ENCODE measurements at regions not wholly inside any gene's neighbourhood (a gene's known extent, or its start where the extent isn't known, plus 50 kb on each side); places are given as distances from the start of the nearest gene placed in this dataset.
"Not testable (repeated sequence)": the region's sequence is repeated elsewhere in the genome, so short reads cannot be mapped to it uniquely, and the experiment has no call there.

DNA sequence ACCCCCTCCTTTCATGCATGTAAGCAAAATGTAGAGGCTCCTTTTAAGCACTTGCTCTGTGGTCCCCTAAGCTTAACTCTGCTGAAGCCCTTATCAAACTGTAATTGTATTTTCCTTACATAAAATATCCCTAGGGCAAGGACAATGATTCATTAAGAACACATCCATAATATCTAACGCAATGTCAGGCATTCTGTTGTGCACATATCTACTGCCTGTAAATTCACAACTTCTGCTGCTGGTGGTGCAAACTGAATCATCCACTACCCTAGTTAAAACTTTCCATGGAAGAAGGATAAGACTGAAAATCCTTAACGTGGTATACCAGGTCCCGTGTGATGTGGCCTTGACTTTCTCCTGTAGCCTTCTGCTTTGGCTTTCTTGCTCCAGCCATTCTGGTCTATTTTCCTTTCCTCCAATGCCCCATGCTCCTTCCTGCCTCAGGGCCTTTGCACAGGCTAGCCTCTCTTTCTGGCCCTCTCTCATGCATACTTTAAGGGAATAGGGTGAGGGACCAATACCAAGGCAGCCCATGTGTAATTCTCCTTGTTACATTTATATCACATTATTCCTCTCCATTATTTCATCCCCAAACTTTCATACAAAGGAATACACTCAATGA is 113.6 kb upstream of the ZFP64 start:
- H3K4me3 ChIP-seq (ENCODE audit: low read depth, low read length), result no peak overlapping the region
- TF ChIP-seq CTCF (IDR thresholded peaks at IDR 0.05; ENCODE audit: borderline replicate concordance, insufficient read depth, low read depth, low read length), result no peak

- no peak overlapping the region for H3K4me3 ChIP-seq (ENCODE audit: low read depth, low read length)
Observed at GRCh38 chr20:52303281-52303950, 111.8 kb upstream of the ZFP64 start.

DNA sequence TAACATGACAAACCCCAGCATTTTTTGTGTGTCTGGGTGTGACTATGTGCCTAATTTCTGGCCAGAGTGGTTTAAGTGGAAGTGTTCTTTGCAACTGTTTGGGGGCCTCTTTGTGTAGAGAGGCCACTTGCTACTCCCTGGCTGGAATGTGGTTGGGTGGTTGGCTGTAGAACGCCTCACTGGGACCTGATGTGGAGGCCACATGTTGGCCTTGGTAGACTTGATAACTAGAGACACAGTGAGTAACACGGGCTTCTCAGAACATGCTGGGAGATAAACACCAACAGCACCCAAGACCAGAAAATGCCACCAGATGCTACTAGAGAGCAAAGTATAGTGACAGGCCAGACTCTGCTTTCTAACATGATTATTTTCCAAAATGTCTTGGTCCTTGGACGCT is 111.2 kb upstream of the ZFP64 start:
- TF ChIP-seq CTCF (IDR thresholded peaks at IDR 0.05; ENCODE audit: borderline replicate concordance, insufficient read depth, low read depth, low read length), result no peak
- no peak overlapping the region for H3K4me3 ChIP-seq (ENCODE audit: low read depth, low read length)

More at GRCh38 chr20:52303281-52303950, 111.8 kb upstream of the ZFP64 start:
- no peak for TF ChIP-seq CTCF (IDR thresholded peaks at IDR 0.05; ENCODE audit: borderline replicate concordance, insufficient read depth, low read depth, low read length)

GRCh38 chr20:52302051-52302450 is 110.5 kb upstream of the ZFP64 start:
- not testable (repeated sequence) for H3K4me3 ChIP-seq (ENCODE audit: low read depth, low read length)

DNA sequence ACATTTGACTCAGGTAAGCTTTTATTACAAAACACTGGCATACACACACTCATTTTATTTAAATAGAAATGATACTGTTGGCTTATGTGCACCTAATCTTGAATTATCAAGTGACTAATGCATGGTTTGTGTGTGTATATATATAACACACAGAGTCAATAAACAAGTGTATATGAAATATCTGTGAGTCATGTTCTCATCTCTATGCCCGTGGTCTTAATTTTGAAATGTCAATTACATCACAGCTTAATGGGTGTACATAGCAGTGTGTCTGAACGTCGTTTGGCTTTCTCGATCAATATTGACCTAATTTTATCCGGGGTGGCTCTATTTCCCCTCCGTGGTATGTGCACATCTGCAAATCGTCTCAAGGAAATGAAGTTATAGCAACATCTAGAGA is 104.0 kb upstream of the ZFP64 start:
- no peak for TF ChIP-seq CTCF (IDR thresholded peaks at IDR 0.05; ENCODE audit: borderline replicate concordance, insufficient read depth, low read depth, low read length)
- no peak overlapping the region for H3K4me3 ChIP-seq (ENCODE audit: low read depth, low read length)

DNA sequence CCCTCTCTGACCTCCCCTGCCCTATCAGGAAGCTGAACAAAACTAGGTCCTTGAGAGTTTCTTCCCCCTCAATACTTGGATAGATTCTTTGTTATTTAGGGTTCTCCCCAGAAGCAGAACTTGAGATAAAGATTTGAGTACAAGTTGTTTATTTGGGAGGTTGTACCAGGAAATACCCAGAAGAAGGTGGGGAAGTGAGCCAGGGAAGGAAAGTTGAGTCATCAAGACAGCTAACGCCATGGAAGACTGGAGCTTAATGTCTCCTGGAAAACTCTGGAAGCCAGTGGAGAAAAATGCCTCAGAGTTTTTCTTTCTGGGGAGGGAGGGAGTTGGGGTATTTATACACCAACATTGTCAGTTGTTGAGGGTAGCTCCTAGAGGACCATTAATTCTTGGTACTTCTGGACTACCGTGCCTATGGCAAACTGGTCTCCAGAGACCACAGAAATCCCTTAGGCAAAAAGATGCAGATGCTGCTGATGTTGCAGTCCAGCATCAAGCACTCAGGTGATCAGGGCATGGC is 102.6 kb upstream of the ZFP64 start:
- TF ChIP-seq CTCF (IDR thresholded peaks at IDR 0.05; ENCODE audit: borderline replicate concordance, insufficient read depth, low read depth, low read length), result no peak
- H3K4me3 ChIP-seq (ENCODE audit: low read depth, low read length), result no peak overlapping the region

DNA sequence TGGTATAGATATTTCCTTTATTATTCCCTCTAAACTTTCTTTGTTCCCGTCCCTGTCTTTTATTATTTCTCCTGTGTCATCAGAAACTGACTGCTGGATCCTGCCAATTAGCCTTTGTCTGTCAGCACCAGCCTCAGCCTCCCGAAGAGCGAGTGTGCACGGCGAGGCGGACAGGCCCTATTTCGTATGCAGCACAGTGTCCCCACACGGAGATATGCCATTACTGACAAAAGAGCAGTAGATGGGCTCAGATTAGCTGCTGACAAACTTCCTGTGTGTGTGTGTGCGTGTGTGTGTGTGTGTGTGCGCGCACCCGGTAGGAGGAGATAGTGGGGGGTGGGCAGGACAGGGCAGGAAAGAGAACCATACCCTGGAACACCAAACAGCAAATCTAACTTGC is 99.5 kb upstream of the ZFP64 start:
- no peak for TF ChIP-seq CTCF (IDR thresholded peaks at IDR 0.05; ENCODE audit: borderline replicate concordance, insufficient read depth, low read depth, low read length)
- no peak overlapping the region for H3K4me3 ChIP-seq (ENCODE audit: low read depth, low read length)

Data from GM12875 (cell line).